Activated T-helper 17 cell treated with anti-CD3 and anti-CD28 coated beads, Interleukin-2, amount 50 U/mL, for 72 hours (primary cell): ENCODE measurements at regions not wholly inside any gene's neighbourhood (a gene's known extent, or its start where the extent isn't known, plus 50 kb on each side); places are given as distances from the start of the nearest gene placed in this dataset.

Experiments
- ATAC-seq: fragments of 150-1000 bp; cut with Tn5 transposase; replicated peaks from 2 replicates; pipeline ENCODE4 v1.10.0; 2021; ENCODE audit warnings: mild to moderate bottlenecking, moderate library complexity
- H3K27ac Mint-ChIP-seq: one replicate; pipeline ENCODE4 v1.8.0; 2022; ENCODE audit warnings: mixed read lengths
- H3K27me3 Mint-ChIP-seq: one replicate; pipeline ENCODE4 v1.8.0; 2022; ENCODE audit warnings: mixed read lengths
- H3K36me3 Mint-ChIP-seq: one replicate; pipeline ENCODE4 v1.8.0; 2022; ENCODE audit warnings: low read depth, mild to moderate bottlenecking, mixed read lengths
- H3K4me1 Mint-ChIP-seq: one replicate; pipeline ENCODE4 v1.8.0; 2022; ENCODE audit warnings: mixed read lengths
- H3K4me3 Mint-ChIP-seq: one replicate; pipeline ENCODE4 v1.8.0; 2022; ENCODE audit warnings: mild to moderate bottlenecking, mixed read lengths
- H3K9me3 Mint-ChIP-seq: one replicate; pipeline ENCODE4 v1.8.0; 2022; ENCODE audit warnings: mixed read lengths

DNA sequence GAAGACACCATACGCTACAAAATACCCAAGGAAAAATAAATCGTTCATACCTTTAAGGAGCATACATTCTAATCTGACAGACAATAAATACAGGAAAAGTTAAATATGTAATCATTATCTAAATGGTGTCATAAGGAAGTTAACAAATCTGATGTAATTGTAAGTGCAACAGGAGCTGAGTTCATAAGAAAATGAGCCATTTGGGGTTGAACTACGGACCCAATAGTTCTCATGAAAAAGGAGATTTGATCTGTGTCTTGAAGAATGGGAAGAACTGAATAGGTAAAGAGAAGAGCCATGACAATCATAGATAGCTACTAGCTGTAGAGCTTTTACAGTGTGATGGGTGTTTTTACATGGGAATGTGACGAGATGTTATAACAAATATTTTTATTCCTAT lies 175.6 kb downstream of the ANKRD50 start:
- no peaks in the 10 kb centered on the region for H3K27me3 Mint-ChIP-seq
- H3K9me3 Mint-ChIP-seq, result no peaks in the 10 kb centered on the region

DNA sequence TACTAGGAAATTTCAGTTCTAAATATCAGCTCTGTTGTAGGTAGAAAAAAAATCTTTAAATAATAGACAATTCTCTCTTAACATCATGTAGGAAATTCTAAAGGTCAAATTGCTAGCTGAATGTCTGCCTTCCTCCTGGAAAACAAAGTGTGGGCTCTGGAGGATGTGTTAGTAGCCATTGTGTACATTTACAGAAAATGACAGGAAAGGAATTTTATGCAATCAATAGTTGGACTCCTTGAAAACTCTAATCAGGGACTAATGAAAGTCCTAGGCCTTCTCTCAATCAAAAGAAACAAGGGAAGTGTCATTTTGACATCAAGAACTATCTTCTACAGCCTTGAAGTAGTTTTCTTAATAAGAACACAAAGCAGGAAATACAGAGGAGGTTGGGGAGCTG lies 174.6 kb downstream of the ANKRD50 start:
- no peak overlapping the region for H3K4me3 Mint-ChIP-seq
- no peak for ATAC-seq
- H3K4me1 Mint-ChIP-seq, result no peaks in the 10 kb centered on the region
- no peaks in the 10 kb centered on the region for H3K36me3 Mint-ChIP-seq
- H3K27me3 Mint-ChIP-seq, result no peaks in the 10 kb centered on the region
- H3K27ac Mint-ChIP-seq, result no peak overlapping the region
- H3K9me3 Mint-ChIP-seq, result peaks cover 2% of the 10 kb centered on the region

More for the DNA sequence above, 175.6 kb downstream of the ANKRD50 start:
- no peak for ATAC-seq
- Mint-ChIP-seq H3K36me3 (no peaks in the 10 kb centered on the region), H3K4me1 (no peaks in the 10 kb centered on the region), H3K27ac (no peak overlapping the region), H3K4me3 (no peak overlapping the region)

GRCh38 chr4:124540014-124540413 lies 172.5 kb downstream of the ANKRD50 start:
- peaks cover 7% of the 10 kb centered on the region for H3K9me3 Mint-ChIP-seq

GRCh38 chr4:124541652-124542420 lies 170.7 kb downstream of the ANKRD50 start:
- Mint-ChIP-seq H3K36me3 (no peaks in the 10 kb centered on the region), H3K4me1 (no peaks in the 10 kb centered on the region), H3K9me3 (peaks cover 10% of the 10 kb centered on the region), H3K4me3 (no peak overlapping the region), H3K27ac (no peak overlapping the region), H3K27me3 (no peaks in the 10 kb centered on the region)
- ATAC-seq, result no peak

More at GRCh38 chr4:124540014-124540413, 172.5 kb downstream of the ANKRD50 start:
- Mint-ChIP-seq H3K4me3 (no peak overlapping the region), H3K36me3 (no peaks in the 10 kb centered on the region), H3K27ac (no peak overlapping the region), H3K27me3 (no peaks in the 10 kb centered on the region), H3K4me1 (no peaks in the 10 kb centered on the region)
- no peak for ATAC-seq

GRCh38 chr4:124555959-124556358 lies 156.6 kb downstream of the ANKRD50 start:
- H3K4me1 Mint-ChIP-seq, result no peaks in the 10 kb centered on the region
- no peaks in the 10 kb centered on the region for H3K27me3 Mint-ChIP-seq
- H3K36me3 Mint-ChIP-seq, result no peaks in the 10 kb centered on the region
- no peak overlapping the region for H3K4me3 Mint-ChIP-seq
- H3K27ac Mint-ChIP-seq, result no peak overlapping the region
- ATAC-seq, result no peak
- H3K9me3 Mint-ChIP-seq, result no peaks in the 10 kb centered on the region

DNA sequence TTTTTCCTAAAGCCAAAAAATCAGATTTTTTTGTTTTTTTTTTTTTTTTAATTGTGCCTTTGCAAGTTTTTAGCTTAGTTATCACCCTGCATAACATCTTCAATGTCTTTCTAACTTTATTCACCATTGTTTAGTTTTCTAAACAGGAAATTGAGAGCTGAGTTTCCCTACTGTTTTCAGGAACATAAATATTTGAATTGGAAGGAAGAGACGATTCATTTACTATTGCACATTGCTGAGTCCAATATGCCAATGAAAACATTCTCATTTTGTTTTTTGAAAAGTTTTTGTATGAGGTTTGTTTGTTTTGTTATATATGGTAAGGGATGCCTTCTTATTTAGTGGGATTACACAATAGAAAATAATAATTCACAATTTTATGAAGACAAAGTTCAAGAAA lies 148.4 kb downstream of the ANKRD50 start:
- H3K9me3 Mint-ChIP-seq, result peaks cover 4% of the 10 kb centered on the region
- H3K27me3 Mint-ChIP-seq, result no peaks in the 10 kb centered on the region
- H3K27ac Mint-ChIP-seq, result no peak overlapping the region
- H3K4me1 Mint-ChIP-seq, result no peaks in the 10 kb centered on the region
- no peak for ATAC-seq
- H3K36me3 Mint-ChIP-seq, result no peaks in the 10 kb centered on the region
- H3K4me3 Mint-ChIP-seq, result no peak overlapping the region

DNA sequence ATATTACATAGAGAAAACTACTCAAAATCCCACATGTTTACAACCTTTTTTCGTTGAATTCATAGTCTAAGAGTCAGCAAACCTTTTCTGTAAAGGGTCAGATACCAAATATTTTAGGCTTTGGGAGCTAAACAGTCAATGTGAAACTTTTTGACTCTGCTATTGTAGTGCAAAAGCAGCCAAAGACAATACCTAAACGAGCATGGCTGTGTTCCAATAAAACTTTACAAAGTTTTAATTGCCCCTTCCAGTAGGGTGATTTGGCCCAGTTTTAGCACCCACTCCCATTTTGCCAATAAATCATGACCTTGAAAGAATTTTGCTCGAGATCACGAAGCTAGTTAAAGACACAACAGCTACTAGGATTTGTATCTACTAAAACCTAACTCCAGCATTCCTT lies 147.2 kb downstream of the ANKRD50 start:
- Mint-ChIP-seq H3K9me3 (peaks cover 4% of the 10 kb centered on the region), H3K27me3 (no peaks in the 10 kb centered on the region), H3K27ac (no peak overlapping the region), H3K4me3 (no peak overlapping the region), H3K4me1 (no peaks in the 10 kb centered on the region), H3K36me3 (no peaks in the 10 kb centered on the region)
- no peak for ATAC-seq

- Mint-ChIP-seq H3K9me3 (peaks cover 4% of the 10 kb centered on the region), H3K27me3 (no peaks in the 10 kb centered on the region), H3K27ac (no peak overlapping the region), H3K4me3 (no peak overlapping the region), H3K4me1 (no peaks in the 10 kb centered on the region), H3K36me3 (no peaks in the 10 kb centered on the region)
- ATAC-seq, result no peak
Observed at GRCh38 chr4:124566030-124566429, 146.5 kb downstream of the ANKRD50 start.

DNA sequence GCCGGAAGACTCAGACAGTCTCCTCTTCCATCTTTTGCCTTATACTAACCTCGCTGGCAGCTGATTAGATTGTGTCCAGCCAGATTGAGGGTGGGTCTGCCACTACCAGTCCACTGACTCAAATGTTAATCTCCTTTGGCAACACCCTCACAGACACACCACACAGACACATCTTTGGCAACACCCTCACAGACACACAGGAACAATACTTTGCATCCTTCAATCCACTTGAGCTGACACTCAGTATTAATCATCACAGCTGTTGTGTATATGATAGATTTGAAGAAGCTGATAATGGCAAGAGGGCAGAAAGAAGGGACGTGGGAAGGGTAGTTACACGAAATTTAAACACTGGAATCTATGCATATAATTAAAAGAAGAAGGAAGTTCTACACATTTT lies 139.5 kb downstream of the ANKRD50 start:
- H3K9me3 Mint-ChIP-seq, result peaks cover 3% of the 10 kb centered on the region
- no peaks in the 10 kb centered on the region for H3K36me3 Mint-ChIP-seq
- no peak overlapping the region for H3K27ac Mint-ChIP-seq
- no peaks in the 10 kb centered on the region for H3K27me3 Mint-ChIP-seq
- no peak for ATAC-seq
- H3K4me1 Mint-ChIP-seq, result no peaks in the 10 kb centered on the region
- H3K4me3 Mint-ChIP-seq, result no peak overlapping the region

- no peak overlapping the region for H3K27ac Mint-ChIP-seq
- no peak overlapping the region for H3K4me3 Mint-ChIP-seq
- peaks cover 7% of the 10 kb centered on the region for H3K9me3 Mint-ChIP-seq
- H3K36me3 Mint-ChIP-seq, result no peaks in the 10 kb centered on the region
- no peak for ATAC-seq
- no peaks in the 10 kb centered on the region for H3K4me1 Mint-ChIP-seq
- no peaks in the 10 kb centered on the region for H3K27me3 Mint-ChIP-seq
Observed at GRCh38 chr4:124579896-124580295, 132.6 kb downstream of the ANKRD50 start.

DNA sequence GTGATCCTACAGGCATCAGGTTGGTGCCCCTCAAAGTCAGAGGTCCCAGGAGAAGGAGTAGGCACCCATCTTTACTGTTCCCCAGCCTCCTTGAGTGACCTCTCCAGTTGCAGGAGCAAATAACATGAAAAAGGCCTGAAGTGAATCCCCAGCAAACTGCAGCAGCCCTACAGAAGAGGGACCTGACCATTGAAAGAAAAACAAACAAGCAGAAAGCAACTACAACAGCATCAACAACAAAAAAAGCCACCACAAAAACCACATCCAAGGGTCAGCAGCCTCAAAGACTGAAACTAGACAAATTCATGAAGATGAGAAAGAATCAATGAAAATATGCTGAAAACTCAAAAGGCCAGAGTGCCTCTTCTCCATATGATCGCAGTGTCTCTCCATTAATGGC lies 128.7 kb downstream of the ANKRD50 start:
- ATAC-seq, result no peak
- Mint-ChIP-seq H3K9me3 (peaks cover 9% of the 10 kb centered on the region), H3K27me3 (no peaks in the 10 kb centered on the region), H3K4me3 (no peak overlapping the region), H3K36me3 (no peaks in the 10 kb centered on the region), H3K4me1 (no peaks in the 10 kb centered on the region), H3K27ac (no peak overlapping the region)

GRCh38 chr4:124589786-124590185 lies 122.7 kb downstream of the ANKRD50 start:
- Mint-ChIP-seq H3K36me3 (no peaks in the 10 kb centered on the region), H3K9me3 (peaks cover 11% of the 10 kb centered on the region), H3K4me1 (no peaks in the 10 kb centered on the region), H3K27me3 (no peaks in the 10 kb centered on the region), H3K4me3 (no peak overlapping the region), H3K27ac (no peak overlapping the region)
- ATAC-seq, result no peak

GRCh38 chr4:124590480-124590879 lies 122.1 kb downstream of the ANKRD50 start:
- H3K4me1 Mint-ChIP-seq, result no peaks in the 10 kb centered on the region
- ATAC-seq, result no peak
- peaks cover 11% of the 10 kb centered on the region for H3K9me3 Mint-ChIP-seq
- H3K36me3 Mint-ChIP-seq, result no peaks in the 10 kb centered on the region
- H3K27ac Mint-ChIP-seq, result no peak overlapping the region
- no peaks in the 10 kb centered on the region for H3K27me3 Mint-ChIP-seq
- no peak overlapping the region for H3K4me3 Mint-ChIP-seq

DNA sequence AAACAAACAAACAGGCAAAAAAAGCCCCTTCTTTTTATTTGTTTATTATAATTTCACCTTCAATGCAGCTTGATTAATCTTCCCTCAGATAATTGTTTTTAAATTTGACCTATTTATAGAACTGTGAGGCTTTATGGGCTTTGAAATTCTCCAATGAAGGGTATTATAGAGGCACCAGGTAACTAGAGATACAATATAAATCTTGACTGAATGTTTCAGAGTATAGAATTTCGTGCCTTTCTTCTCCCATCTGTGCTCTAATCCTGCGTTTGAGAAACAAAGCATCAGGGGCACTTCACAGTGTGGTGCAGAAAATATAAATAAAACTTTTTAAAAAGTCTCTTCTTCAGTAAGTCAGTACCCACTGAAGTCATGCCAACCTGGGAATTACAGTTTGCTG lies 120.9 kb downstream of the ANKRD50 start:
- Mint-ChIP-seq H3K9me3 (peaks cover 11% of the 10 kb centered on the region), H3K36me3 (no peaks in the 10 kb centered on the region), H3K4me3 (no peak overlapping the region), H3K27me3 (no peaks in the 10 kb centered on the region), H3K27ac (no peak overlapping the region), H3K4me1 (no peaks in the 10 kb centered on the region)
- no peak for ATAC-seq

- no peak for ATAC-seq
Observed at GRCh38 chr4:124593494-124593893, 119.0 kb downstream of the ANKRD50 start.

GRCh38 chr4:124594945-124595344 lies 117.6 kb downstream of the ANKRD50 start:
- Mint-ChIP-seq H3K9me3 (peaks cover 5% of the 10 kb centered on the region), H3K36me3 (no peaks in the 10 kb centered on the region), H3K4me1 (no peaks in the 10 kb centered on the region), H3K27me3 (no peaks in the 10 kb centered on the region), H3K4me3 (no peak overlapping the region), H3K27ac (no peak overlapping the region)
- ATAC-seq, result no peak

More at GRCh38 chr4:124593494-124593893, 119.0 kb downstream of the ANKRD50 start:
- Mint-ChIP-seq H3K27me3 (no peaks in the 10 kb centered on the region), H3K36me3 (no peaks in the 10 kb centered on the region), H3K9me3 (peaks cover 6% of the 10 kb centered on the region), H3K4me3 (no peak overlapping the region), H3K27ac (no peak overlapping the region), H3K4me1 (no peaks in the 10 kb centered on the region)
